ENCODE measurements at regions not wholly inside any gene's neighbourhood (a gene's known extent, or its start where the extent isn't known, plus 50 kb on each side); places are given as distances from the start of the nearest gene placed in this dataset.

GRCh38 chr15:68485721-68486360, 53.9 kb upstream of the ITGA11 start:
- TF ChIP-seq CTCF (conservative IDR thresholded peaks at IDR 0.05 in 1 of 2, IDR thresholded peaks at IDR 0.05 in 1 of 2; ENCODE audit: low read depth in 1 of 2, low read length in 2 of 2) (no peak), EZH2 (IDR thresholded peaks at IDR 0.05; ENCODE audit: low read length, missing control alignments) (no peak)
